HCT116 (cell line): ENCODE measurements at regions not wholly inside any gene's neighbourhood (a gene's known extent, or its start where the extent isn't known, plus 50 kb on each side); places are given as distances from the start of the nearest gene placed in this dataset.

Source experiments
- ATF3 ChIP-seq: IDR thresholded peaks from 2 replicates; pipeline ENCODE4 v1.6.1; 2012
- CTCF ChIP-seq, 3 experiments: fragments of 200-600 bp in 1 of 3; sonication (generic) in 1 of 3; IDR thresholded peaks in 2 of 3; conservative IDR thresholded peaks in 1 of 3; 2 replicates each; pipeline ENCODE4 v1.5.1; 2012 to 2017; ENCODE audit warnings: low read depth in 2 of 3, low read length in 2 of 3, antibody characterized with exemption in 1 of 3, borderline replicate concordance in 1 of 3, control low read depth in 1 of 3, mild to moderate bottlenecking in 1 of 3, mixed read lengths in 1 of 3, mixed run types in 1 of 3, moderate library complexity in 1 of 3; ENCODE audit not compliant: insufficient read depth in 1 of 3
- JUND ChIP-seq: IDR thresholded peaks from 2 replicates; pipeline ENCODE4 v1.6.1; 2012

- TF ChIP-seq CTCF (IDR thresholded peaks at IDR 0.05 in 2 of 3, conservative IDR thresholded peaks at IDR 0.05 in 1 of 3; ENCODE audit: borderline replicate concordance in 1 of 3, insufficient read depth in 1 of 3, low read depth in 2 of 3, low read length in 2 of 3) (no peak), ATF3 (no peak), JUND (no peak)
Observed at GRCh38 chr21:27507695-27508094, 540.8 kb upstream of the ADAMTS5 start.
